DMS53 (cell line): ENCODE measurements at regions not wholly inside any gene's neighbourhood (a gene's known extent, or its start where the extent isn't known, plus 50 kb on each side); places are given as distances from the start of the nearest gene placed in this dataset.

ENCODE experiments used
- DNase-seq: peaks from one replicate; lab custom pipeline; 2025; lab: John Stamatoyannopoulos, UW

DNA sequence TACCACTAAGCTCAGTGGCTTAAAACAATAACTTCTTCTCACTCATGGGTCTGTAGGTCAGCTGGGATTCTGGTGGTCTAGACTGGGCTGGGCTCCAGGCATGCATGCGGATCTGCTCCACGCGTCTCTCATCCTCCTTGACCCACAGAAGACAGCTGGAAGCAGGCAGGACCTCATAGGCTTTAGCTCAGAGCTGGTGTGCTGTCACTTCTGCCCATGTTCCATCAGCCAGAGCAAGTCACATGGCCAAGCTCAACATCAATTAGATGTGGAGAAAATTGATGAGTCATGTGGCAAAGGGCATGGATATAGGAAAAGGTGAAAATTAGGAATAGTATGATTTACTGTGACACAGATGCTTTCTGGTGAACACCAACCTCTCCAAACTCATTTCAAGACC is 57.4 kb upstream of the PSMF1 start:
- peak; percentile 49 for DNase-seq

DNA sequence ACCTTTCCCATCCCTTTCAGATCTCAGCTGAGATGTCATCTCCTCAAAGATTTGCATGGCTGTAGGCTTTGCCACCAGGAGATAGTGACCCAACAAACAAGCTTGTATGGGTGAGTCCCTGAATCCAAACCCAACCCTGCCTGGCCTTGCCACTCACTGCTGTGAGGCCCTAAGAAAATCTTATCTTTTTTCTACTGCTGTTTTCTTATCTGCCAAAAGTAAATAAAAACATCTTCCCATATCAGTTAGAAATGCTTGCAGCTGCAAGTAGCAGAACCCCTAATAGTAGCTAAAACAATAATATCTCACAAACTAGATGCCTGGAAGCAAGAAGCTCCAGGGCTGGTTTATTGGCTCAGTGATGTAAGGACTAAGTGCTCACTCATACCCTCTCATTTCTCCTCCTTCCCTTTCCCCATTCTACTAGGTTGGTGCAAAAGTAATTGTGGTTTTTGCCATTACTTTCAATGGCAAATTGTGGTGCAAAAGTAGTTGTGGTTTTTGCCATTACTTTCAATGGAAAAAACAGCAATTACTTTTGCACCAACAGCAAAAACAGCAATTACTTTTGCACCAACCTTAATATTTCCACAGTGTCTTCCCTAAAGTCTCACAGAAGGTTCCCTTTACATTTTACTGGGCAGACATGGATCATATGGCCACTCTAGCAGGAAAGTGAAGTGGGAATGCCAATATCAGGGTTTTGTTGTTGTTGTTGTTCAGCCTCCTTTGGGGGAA is 56.7 kb upstream of the PSMF1 start:
- DNase-seq = no peak

DNA sequence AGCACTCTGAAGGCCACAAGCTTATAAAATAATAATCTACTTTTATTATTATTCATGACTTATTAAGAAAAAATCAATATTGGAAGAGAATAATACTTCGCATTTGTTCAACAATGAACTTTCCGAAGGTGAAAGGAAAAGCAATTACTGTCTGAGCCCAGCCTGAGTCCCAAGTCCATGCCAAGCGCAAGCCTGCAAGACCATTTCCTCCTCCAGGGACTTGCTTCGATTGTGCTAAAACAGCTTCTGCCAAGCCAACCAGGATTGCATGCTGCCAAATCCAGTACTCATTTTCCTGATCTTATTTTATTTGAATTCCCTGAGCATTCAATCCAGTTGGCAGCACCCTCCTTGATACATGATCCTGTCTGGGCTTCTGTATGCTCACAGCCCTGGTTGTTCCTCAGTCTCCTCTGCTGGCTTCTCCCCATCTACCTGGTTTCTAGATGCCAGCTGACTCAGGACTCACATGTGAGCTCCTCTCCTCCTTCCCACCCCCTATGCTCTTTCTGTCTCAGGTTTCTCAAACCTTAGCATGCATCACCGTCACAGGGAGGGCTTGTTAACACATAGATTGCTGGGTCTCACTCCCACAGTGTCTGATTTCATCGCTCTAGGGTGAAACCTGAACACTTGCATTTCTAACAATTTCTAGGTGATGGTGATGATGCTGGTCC is 55.9 kb upstream of the PSMF1 start:
- DNase-seq = no peak
